PC-9 (cell line): ENCODE measurements at regions not wholly inside any gene's neighbourhood (a gene's known extent, or its start where the extent isn't known, plus 50 kb on each side); places are given as distances from the start of the nearest gene placed in this dataset.
"Not testable (repeated sequence)": the region's sequence is repeated elsewhere in the genome, so short reads cannot be mapped to it uniquely, and the experiment has no call there.

ENCODE experiments used
- BruUV-seq: library from RNA; stranded (reverse); fragments of 400-500 nt; replicated peaks from 2 replicates; lab custom pipeline; 2021; lab: Mats Ljungman, UMichigan
- CTCF ChIA-PET: fragments of 300-600 bp; sonication (Branson Sonifier 250); formaldehyde crosslinking; loops from one replicate; lab custom pipeline; 2022; ENCODE audit warnings: antibody characterized with exemption; lab: Charles Lee
- POLR2A ChIA-PET: fragments of 300-600 bp; sonication (Branson Sonifier 250); formaldehyde crosslinking; loops from one replicate; lab custom pipeline; 2022; ENCODE audit warnings: antibody characterized with exemption; ENCODE audit not compliant: unreplicated experiment; lab: Charles Lee
- DNase-seq, 2 experiments: peaks; one replicate each; pipeline versions ENCODE4 v3.0.0 to v3.0.0-alpha.2; 2015 to 2022; ENCODE audit warnings: mixed read lengths in 1 of 2
- H2AFZ ChIP-seq: fragments of 200-600 bp; sonication (generic); 2 replicates; pipeline ENCODE4 v1.8.1; 2017; ENCODE audit warnings: antibody characterized with exemption
- H3F3A ChIP-seq: fragments of 200-600 bp; sonication (generic); 2 replicates; pipeline ENCODE4 v1.8.1; 2017; ENCODE audit warnings: antibody characterized with exemption, mild to moderate bottlenecking, low read depth; ENCODE audit not compliant: insufficient read depth
- H3K27ac ChIP-seq: fragments of 200-600 bp; sonication (generic); 2 replicates; pipeline ENCODE4 v1.6.1; 2016; ENCODE audit warnings: mixed run types
- H3K27me3 ChIP-seq: fragments of 200-600 bp; sonication (generic); 2 replicates; pipeline ENCODE4 v1.6.1; 2016; ENCODE audit warnings: low read depth, mixed run types; ENCODE audit not compliant: insufficient read depth
- H3K36me3 ChIP-seq: fragments of 200-600 bp; sonication (generic); 2 replicates; pipeline ENCODE4 v1.6.1; 2016; ENCODE audit warnings: low read depth, mixed run types
- H3K4me1 ChIP-seq: fragments of 200-600 bp; sonication (generic); replicated peaks from 2 replicates; pipeline ENCODE4 v1.6.1; 2016; ENCODE audit warnings: mixed run types; ENCODE audit not compliant: insufficient read depth
- H3K4me2 ChIP-seq: fragments of 200-600 bp; sonication (generic); 2 replicates; pipeline ENCODE4 v1.6.1; 2017; ENCODE audit warnings: mixed run types
- H3K4me3 ChIP-seq: fragments of 200-600 bp; sonication (generic); 2 replicates; pipeline ENCODE4 v1.6.1; 2016; ENCODE audit warnings: mixed run types
- H3K79me2 ChIP-seq: fragments of 200-600 bp; sonication (generic); 2 replicates; pipeline ENCODE4 v1.6.1; 2017; ENCODE audit warnings: low read depth, mixed run types
- H3K9me2 ChIP-seq: fragments of 200-600 bp; sonication (generic); 2 replicates; pipeline ENCODE4 v1.8.1; 2017; ENCODE audit warnings: mild to moderate bottlenecking; ENCODE audit not compliant: insufficient read depth
- H3K9me3 ChIP-seq: fragments of 200-600 bp; sonication (generic); 2 replicates; pipeline ENCODE4 v1.8.1; 2016; ENCODE audit warnings: low read depth; ENCODE audit not compliant: insufficient read depth
- H4K20me1 ChIP-seq: fragments of 200-600 bp; sonication (generic); 2 replicates; pipeline ENCODE4 v1.8.1; 2017; ENCODE audit not compliant: insufficient read depth
- CTCF ChIP-seq: fragments of 200-600 bp; sonication (generic); conservative IDR thresholded peaks from 2 replicates; pipeline ENCODE4 v1.6.1; 2017; ENCODE audit warnings: mixed run types, antibody characterized with exemption, mild to moderate bottlenecking, moderate library complexity
- EZH2 ChIP-seq: fragments of 200-600 bp; sonication (generic); IDR thresholded peaks from 2 replicates; pipeline ENCODE4 v1.8.0; 2017; ENCODE audit warnings: antibody characterized with exemption, low read depth
- intact Hi-C: fragments of 100-400 bp; cut with micrococcal nuclease; formaldehyde crosslinking; loops from one replicate; pipeline ENCODE4 v1.10.0; 2022; ENCODE audit not compliant: unreplicated experiment

- POLR2A ChIA-PET, BruUV-seq, DNase-seq: not testable (repeated sequence)
These were observed 177.0 kb upstream of the TEKT4 start for GRCh38 chr2:94694236-94694635.

DNA sequence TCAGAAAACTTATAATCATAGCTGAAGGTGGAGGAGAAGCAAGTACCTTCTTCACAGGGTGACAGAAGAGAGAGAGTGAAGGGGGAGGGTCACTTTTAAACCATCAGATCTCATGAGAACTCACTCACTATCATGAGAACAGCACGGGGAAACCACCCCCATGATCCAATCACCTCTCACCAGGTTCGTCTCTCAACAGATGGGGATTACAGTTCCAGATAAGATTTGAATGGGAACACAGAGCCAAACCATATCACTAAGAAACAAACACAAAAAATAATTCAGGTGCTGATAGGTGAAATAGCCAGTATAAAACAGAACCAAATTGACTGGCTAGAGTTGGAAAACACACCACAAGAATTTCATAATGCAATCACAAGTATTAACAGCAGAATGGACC is 162.2 kb upstream of the TEKT4 start:
- DNase-seq, H4K20me1 ChIP-seq, H3K36me3 ChIP-seq, H3K79me2 ChIP-seq, H3K4me3 ChIP-seq, H3K27me3 ChIP-seq, H3K27ac ChIP-seq, H3K4me1 ChIP-seq, CTCF ChIA-PET, H3K9me2 ChIP-seq, H3F3A ChIP-seq, intact Hi-C loops, H3K4me2 ChIP-seq, H2AFZ ChIP-seq, BruUV-seq, POLR2A ChIA-PET, H3K9me3 ChIP-seq: not testable (repeated sequence)

More at GRCh38 chr2:94694236-94694635, 177.0 kb upstream of the TEKT4 start:
- H2AFZ ChIP-seq, H3K9me2 ChIP-seq, H3K4me1 ChIP-seq, H3K4me3 ChIP-seq, H3K36me3 ChIP-seq, intact Hi-C loops, H4K20me1 ChIP-seq, H3K79me2 ChIP-seq, H3K27me3 ChIP-seq, H3F3A ChIP-seq, H3K27ac ChIP-seq, H3K4me2 ChIP-seq, H3K9me3 ChIP-seq, CTCF ChIA-PET: not testable (repeated sequence)

DNA sequence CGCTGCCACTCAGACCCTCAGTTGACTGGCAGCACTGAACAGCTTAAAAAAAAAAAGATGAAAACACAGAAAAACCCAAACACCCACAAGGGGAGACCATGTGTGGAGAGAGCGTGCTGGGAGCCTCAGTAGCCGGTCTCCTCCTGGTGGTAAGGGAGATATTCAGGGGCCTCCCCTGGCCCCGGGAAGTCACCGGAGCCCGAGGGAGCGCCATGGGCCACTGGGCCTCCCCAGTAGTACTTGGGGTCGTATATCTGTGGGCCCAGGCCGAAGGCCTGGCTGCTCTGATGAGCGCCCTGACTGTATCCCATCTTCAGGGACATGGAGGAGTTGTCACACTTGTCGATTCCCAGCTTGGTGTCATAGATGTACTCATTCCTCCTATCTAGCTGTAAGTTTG is 145.7 kb upstream of the TEKT4 start:
- intact Hi-C loops, result no loop called here
- no peak overlapping the region for H3K27ac ChIP-seq
- no peak overlapping the region for H3K4me3 ChIP-seq
- ChIA-PET POLR2A (no interaction called here), CTCF (no interaction called here)
- no peak overlapping the region for H2AFZ ChIP-seq
- no peak for DNase-seq
- no peaks in the 10 kb centered on the region for H3K27me3 ChIP-seq
- H3K9me3 ChIP-seq, result no peaks in the 10 kb centered on the region
- H3K4me2 ChIP-seq, result no peak overlapping the region
- H3K9me2 ChIP-seq, result no peaks in the 10 kb centered on the region
- no peaks in the 10 kb centered on the region for H3F3A ChIP-seq
- TF ChIP-seq EZH2 (no peak), CTCF (no peak)
- H3K36me3 ChIP-seq, result no peaks in the 10 kb centered on the region
- BruUV-seq, result no TSS peak
- no peaks in the 10 kb centered on the region for H3K79me2 ChIP-seq
- H3K4me1 ChIP-seq, result no peaks in the 10 kb centered on the region
- H4K20me1 ChIP-seq, result no peaks in the 10 kb centered on the region

GRCh38 chr2:94735536-94735935 is 135.7 kb upstream of the TEKT4 start:
- H3K9me3 ChIP-seq, DNase-seq, H3K79me2 ChIP-seq, H3K9me2 ChIP-seq, H3K27ac ChIP-seq, intact Hi-C loops, H3F3A ChIP-seq, BruUV-seq, H3K4me3 ChIP-seq, H2AFZ ChIP-seq, POLR2A ChIA-PET, H3K36me3 ChIP-seq, H4K20me1 ChIP-seq, H3K4me2 ChIP-seq, CTCF ChIA-PET, H3K27me3 ChIP-seq, H3K4me1 ChIP-seq: not testable (repeated sequence)

GRCh38 chr2:94737145-94737544 is 134.1 kb upstream of the TEKT4 start:
- H3K27ac ChIP-seq, BruUV-seq, H3K4me1 ChIP-seq, POLR2A ChIA-PET, intact Hi-C loops, H4K20me1 ChIP-seq, H2AFZ ChIP-seq, H3K9me3 ChIP-seq, H3F3A ChIP-seq, DNase-seq, H3K4me3 ChIP-seq, H3K4me2 ChIP-seq, H3K9me2 ChIP-seq, CTCF ChIA-PET, H3K36me3 ChIP-seq, H3K27me3 ChIP-seq, H3K79me2 ChIP-seq: not testable (repeated sequence)

- H3K4me2 ChIP-seq, H3K9me3 ChIP-seq: not testable (repeated sequence)
These were observed 133.4 kb upstream of the TEKT4 start for GRCh38 chr2:94737736-94738342.

More at GRCh38 chr2:94737736-94738342, 133.4 kb upstream of the TEKT4 start:
- H3K4me3 ChIP-seq, POLR2A ChIA-PET, H3F3A ChIP-seq, H3K4me1 ChIP-seq, H3K9me2 ChIP-seq, intact Hi-C loops, H3K36me3 ChIP-seq, CTCF ChIA-PET, H3K79me2 ChIP-seq, H3K27ac ChIP-seq, H4K20me1 ChIP-seq, DNase-seq, H2AFZ ChIP-seq, BruUV-seq, H3K27me3 ChIP-seq: not testable (repeated sequence)
